Neuron (in vitro differentiated cells): ENCODE measurements at regions not wholly inside any gene's neighbourhood (a gene's known extent, or its start where the extent isn't known, plus 50 kb on each side); places are given as distances from the start of the nearest gene placed in this dataset.

Source experiments
- H2AFZ ChIP-seq: one replicate; pipeline ENCODE4 v1.6.1; 2013; ENCODE audit warnings: low read depth, mild to moderate bottlenecking, inconsistent platforms, low read length, moderate library complexity
- H3K27me3 ChIP-seq: one replicate; pipeline ENCODE4 v1.6.1; 2013; ENCODE audit warnings: low read length; ENCODE audit not compliant: insufficient read depth
- H3K36me3 ChIP-seq: one replicate; pipeline ENCODE4 v1.6.1; 2013; ENCODE audit warnings: low read length; ENCODE audit not compliant: insufficient read depth
- H3K4me1 ChIP-seq: one replicate; pipeline ENCODE4 v1.6.1; 2013; ENCODE audit warnings: low read length; ENCODE audit not compliant: insufficient read depth
- H3K4me3 ChIP-seq: 2 replicates; pipeline ENCODE4 v1.5.1; 2013; ENCODE audit warnings: mild to moderate bottlenecking, low read length, moderate library complexity
- H3K9me3 ChIP-seq: one replicate; pipeline ENCODE4 v1.6.1; 2013; ENCODE audit warnings: low read length

- Histone ChIP-seq H3K9me3 (no peaks in the 10 kb centered on the region), H3K4me3 (no peak overlapping the region), H2AFZ (no peak overlapping the region), H3K27me3 (no peaks in the 10 kb centered on the region), H3K4me1 (no peaks in the 10 kb centered on the region), H3K36me3 (no peaks in the 10 kb centered on the region)
Observed at GRCh38 chr2:187985195-187985594, 306.5 kb upstream of the GULP1 start.

- no peaks in the 10 kb centered on the region for H3K36me3 ChIP-seq
- H2AFZ ChIP-seq: peak overlapping the region; percentile 54
- no peak overlapping the region for H3K4me3 ChIP-seq
- H3K4me1 ChIP-seq: no peaks in the 10 kb centered on the region
- no peaks in the 10 kb centered on the region for H3K27me3 ChIP-seq
- no peaks in the 10 kb centered on the region for H3K9me3 ChIP-seq
Observed at GRCh38 chr2:187985923-187986322, 305.8 kb upstream of the GULP1 start.

- no peak overlapping the region for H3K4me3 ChIP-seq
- H3K9me3 ChIP-seq: no peaks in the 10 kb centered on the region
- H3K27me3 ChIP-seq: no peaks in the 10 kb centered on the region
- H2AFZ ChIP-seq: peak overlapping the region; percentile 31
- no peaks in the 10 kb centered on the region for H3K4me1 ChIP-seq
- H3K36me3 ChIP-seq: no peaks in the 10 kb centered on the region
Observed at GRCh38 chr2:187986390-187987105, 305.1 kb upstream of the GULP1 start.

GRCh38 chr2:187988348-187988747 lies 303.3 kb upstream of the GULP1 start:
- no peaks in the 10 kb centered on the region for H3K36me3 ChIP-seq
- H3K4me1 ChIP-seq: peaks cover 4% of the 10 kb centered on the region
- H3K9me3 ChIP-seq: no peaks in the 10 kb centered on the region
- no peak overlapping the region for H3K4me3 ChIP-seq
- no peak overlapping the region for H2AFZ ChIP-seq
- no peaks in the 10 kb centered on the region for H3K27me3 ChIP-seq

- H3K27me3 ChIP-seq: no peaks in the 10 kb centered on the region
- no peak overlapping the region for H3K4me3 ChIP-seq
- H3K36me3 ChIP-seq: no peaks in the 10 kb centered on the region
- peaks cover 14% of the 10 kb centered on the region for H3K4me1 ChIP-seq
- no peak overlapping the region for H2AFZ ChIP-seq
- no peaks in the 10 kb centered on the region for H3K9me3 ChIP-seq
Observed at GRCh38 chr2:187989925-187990623, 301.6 kb upstream of the GULP1 start.

- no peak overlapping the region for H3K4me3 ChIP-seq
- peaks cover 14% of the 10 kb centered on the region for H3K4me1 ChIP-seq
- H3K27me3 ChIP-seq: no peaks in the 10 kb centered on the region
- no peaks in the 10 kb centered on the region for H3K36me3 ChIP-seq
- no peak overlapping the region for H2AFZ ChIP-seq
- H3K9me3 ChIP-seq: no peaks in the 10 kb centered on the region
Observed at GRCh38 chr2:187991389-187991788, 300.3 kb upstream of the GULP1 start.

GRCh38 chr2:187994464-187995331 lies 297.0 kb upstream of the GULP1 start:
- peaks cover 14% of the 10 kb centered on the region for H3K4me1 ChIP-seq
- H3K9me3 ChIP-seq: no peaks in the 10 kb centered on the region
- no peaks in the 10 kb centered on the region for H3K36me3 ChIP-seq
- no peaks in the 10 kb centered on the region for H3K27me3 ChIP-seq
- no peak overlapping the region for H2AFZ ChIP-seq
- no peak overlapping the region for H3K4me3 ChIP-seq

- H2AFZ ChIP-seq: no peak overlapping the region
- no peak overlapping the region for H3K4me3 ChIP-seq
- H3K27me3 ChIP-seq: no peaks in the 10 kb centered on the region
- no peaks in the 10 kb centered on the region for H3K36me3 ChIP-seq
- peaks cover 14% of the 10 kb centered on the region for H3K4me1 ChIP-seq
- no peaks in the 10 kb centered on the region for H3K9me3 ChIP-seq
Observed at GRCh38 chr2:187995556-187995955, 296.1 kb upstream of the GULP1 start.

- H2AFZ ChIP-seq: no peak overlapping the region
- H3K4me1 ChIP-seq: peaks cover 14% of the 10 kb centered on the region
- no peaks in the 10 kb centered on the region for H3K27me3 ChIP-seq
- no peaks in the 10 kb centered on the region for H3K36me3 ChIP-seq
- H3K9me3 ChIP-seq: no peaks in the 10 kb centered on the region
- H3K4me3 ChIP-seq: no peak overlapping the region
Observed at GRCh38 chr2:187996630-187997029, 295.0 kb upstream of the GULP1 start.

- Histone ChIP-seq H3K9me3 (no peaks in the 10 kb centered on the region), H3K4me1 (no peaks in the 10 kb centered on the region), H3K4me3 (no peak overlapping the region), H2AFZ (peak overlapping the region; percentile 14), H3K27me3 (no peaks in the 10 kb centered on the region), H3K36me3 (no peaks in the 10 kb centered on the region)
Observed at GRCh38 chr2:188000189-188000588, 291.5 kb upstream of the GULP1 start.

- H3K4me3 ChIP-seq: no peak overlapping the region
- no peaks in the 10 kb centered on the region for H3K36me3 ChIP-seq
- H2AFZ ChIP-seq: no peak overlapping the region
- H3K4me1 ChIP-seq: no peaks in the 10 kb centered on the region
- no peaks in the 10 kb centered on the region for H3K9me3 ChIP-seq
- H3K27me3 ChIP-seq: no peaks in the 10 kb centered on the region
Observed at GRCh38 chr2:188003800-188004199, 287.9 kb upstream of the GULP1 start.

GRCh38 chr2:188013767-188014166 lies 277.9 kb upstream of the GULP1 start:
- no peaks in the 10 kb centered on the region for H3K9me3 ChIP-seq
- peaks cover 7% of the 10 kb centered on the region for H3K4me1 ChIP-seq
- no peak overlapping the region for H3K4me3 ChIP-seq
- no peaks in the 10 kb centered on the region for H3K27me3 ChIP-seq
- H3K36me3 ChIP-seq: no peaks in the 10 kb centered on the region
- no peak overlapping the region for H2AFZ ChIP-seq

- H2AFZ ChIP-seq: no peak overlapping the region
- no peaks in the 10 kb centered on the region for H3K27me3 ChIP-seq
- no peaks in the 10 kb centered on the region for H3K36me3 ChIP-seq
- no peaks in the 10 kb centered on the region for H3K4me1 ChIP-seq
- H3K9me3 ChIP-seq: peaks cover 3% of the 10 kb centered on the region
- no peak overlapping the region for H3K4me3 ChIP-seq
Observed at GRCh38 chr2:188016917-188017316, 274.8 kb upstream of the GULP1 start.
